ENCODE measurements at regions not wholly inside any gene's neighbourhood (a gene's known extent, or its start where the extent isn't known, plus 50 kb on each side); places are given as distances from the start of the nearest gene placed in this dataset.

GRCh38 chr11:112408517-112408916, 147.9 kb upstream of the PLET1 start:
- TF ChIP-seq CTCF (IDR thresholded peaks at IDR 0.05; ENCODE audit: extremely low read depth, low read depth, low read length): no peak
- no peaks in the 10 kb centered on the region for H3K9me3 ChIP-seq (ENCODE audit: low read depth, low read length)
- H4K20me1 ChIP-seq (ENCODE audit: insufficient read depth, low read length): no peaks in the 10 kb centered on the region
- no peak overlapping the region for H3K4me3 ChIP-seq (ENCODE audit: insufficient read depth, low read length)
- H3K4me1 ChIP-seq (ENCODE audit: insufficient read depth, low read length): no peaks in the 10 kb centered on the region
- no peak overlapping the region for H2AFZ ChIP-seq (ENCODE audit: low read length)
- DNase-seq (ENCODE audit: insufficient read length, low spot score, missing footprints): no peak
- no peak overlapping the region for H3K27ac ChIP-seq (ENCODE audit: low read depth, low read length)
- no peak overlapping the region for H3K4me2 ChIP-seq (ENCODE audit: insufficient read depth, low read length)
- H3K79me2 ChIP-seq (ENCODE audit: insufficient read depth, low read length): no peaks in the 10 kb centered on the region
- H3K27me3 ChIP-seq (ENCODE audit: insufficient read depth, low read length): no peaks in the 10 kb centered on the region
- no peaks in the 10 kb centered on the region for H3K36me3 ChIP-seq (ENCODE audit: insufficient read depth, low read length)

- no peak overlapping the region for H3K4me3 ChIP-seq (ENCODE audit: insufficient read depth, low read length)
- no peaks in the 10 kb centered on the region for H3K79me2 ChIP-seq (ENCODE audit: insufficient read depth, low read length)
- no peak for DNase-seq (ENCODE audit: insufficient read length, low spot score, missing footprints)
- no peak overlapping the region for H3K4me2 ChIP-seq (ENCODE audit: insufficient read depth, low read length)
- H3K27ac ChIP-seq (ENCODE audit: low read depth, low read length): no peak overlapping the region
- no peak for TF ChIP-seq CTCF (IDR thresholded peaks at IDR 0.05; ENCODE audit: extremely low read depth, low read depth, low read length)
- no peaks in the 10 kb centered on the region for H3K36me3 ChIP-seq (ENCODE audit: insufficient read depth, low read length)
- H3K4me1 ChIP-seq (ENCODE audit: insufficient read depth, low read length): no peaks in the 10 kb centered on the region
- no peaks in the 10 kb centered on the region for H3K9me3 ChIP-seq (ENCODE audit: low read depth, low read length)
- no peaks in the 10 kb centered on the region for H4K20me1 ChIP-seq (ENCODE audit: insufficient read depth, low read length)
- no peaks in the 10 kb centered on the region for H3K27me3 ChIP-seq (ENCODE audit: insufficient read depth, low read length)
- H2AFZ ChIP-seq (ENCODE audit: low read length): no peak overlapping the region
These were observed 149.7 kb upstream of the PLET1 start for GRCh38 chr11:112410325-112410724.

- Histone ChIP-seq H3K9me3 (ENCODE audit: low read depth, low read length) (no peaks in the 10 kb centered on the region), H3K27ac (ENCODE audit: low read depth, low read length) (no peak overlapping the region), H4K20me1 (ENCODE audit: insufficient read depth, low read length) (no peaks in the 10 kb centered on the region), H2AFZ (ENCODE audit: low read length) (no peak overlapping the region), H3K36me3 (ENCODE audit: insufficient read depth, low read length) (no peaks in the 10 kb centered on the region), H3K27me3 (ENCODE audit: insufficient read depth, low read length) (no peaks in the 10 kb centered on the region), H3K4me3 (ENCODE audit: insufficient read depth, low read length) (no peak overlapping the region), H3K4me1 (ENCODE audit: insufficient read depth, low read length) (no peaks in the 10 kb centered on the region), H3K4me2 (ENCODE audit: insufficient read depth, low read length) (no peak overlapping the region), H3K79me2 (ENCODE audit: insufficient read depth, low read length) (no peaks in the 10 kb centered on the region)
- TF ChIP-seq CTCF (IDR thresholded peaks at IDR 0.05; ENCODE audit: extremely low read depth, low read depth, low read length): no peak
- no peak for DNase-seq (ENCODE audit: insufficient read length, low spot score, missing footprints)
These were observed 151.7 kb upstream of the PLET1 start for GRCh38 chr11:112412383-112412782.

GRCh38 chr11:112417339-112417738, 156.7 kb upstream of the PLET1 start:
- Histone ChIP-seq H3K4me1 (ENCODE audit: insufficient read depth, low read length) (no peaks in the 10 kb centered on the region), H3K9me3 (ENCODE audit: low read depth, low read length) (no peaks in the 10 kb centered on the region), H2AFZ (ENCODE audit: low read length) (no peak overlapping the region), H3K4me2 (ENCODE audit: insufficient read depth, low read length) (no peak overlapping the region), H3K36me3 (ENCODE audit: insufficient read depth, low read length) (no peaks in the 10 kb centered on the region), H3K79me2 (ENCODE audit: insufficient read depth, low read length) (no peaks in the 10 kb centered on the region), H3K4me3 (ENCODE audit: insufficient read depth, low read length) (no peak overlapping the region), H3K27ac (ENCODE audit: low read depth, low read length) (no peak overlapping the region), H4K20me1 (ENCODE audit: insufficient read depth, low read length) (no peaks in the 10 kb centered on the region), H3K27me3 (ENCODE audit: insufficient read depth, low read length) (peaks cover 3% of the 10 kb centered on the region)
- DNase-seq (ENCODE audit: insufficient read length, low spot score, missing footprints): no peak
- no peak for TF ChIP-seq CTCF (IDR thresholded peaks at IDR 0.05; ENCODE audit: extremely low read depth, low read depth, low read length)

Data from osteoblast (primary cell).